NB4 (cell line): ENCODE measurements at regions not wholly inside any gene's neighbourhood (a gene's known extent, or its start where the extent isn't known, plus 50 kb on each side); places are given as distances from the start of the nearest gene placed in this dataset.

ENCODE experiments used
- DNase-seq: peaks from one replicate; pipeline ENCODE4 v3.0.0; 2010; ENCODE audit warnings: low read depth
- H3K4me3 ChIP-seq: one replicate; pipeline ENCODE4 v1.5.1; 2011; ENCODE audit warnings: mild to moderate bottlenecking, low read depth, low read length, moderate library complexity
- CTCF ChIP-seq: IDR thresholded peaks from one replicate; pipeline ENCODE4 v1.5.1; 2012; ENCODE audit warnings: low read depth, low read length
- MAX ChIP-seq: IDR thresholded peaks from 2 replicates; pipeline ENCODE4 v1.6.1; 2011; ENCODE audit warnings: low read depth, low read length
- MYC ChIP-seq: IDR thresholded peaks from 2 replicates; pipeline ENCODE4 v1.6.1; 2011; ENCODE audit warnings: low read depth, low read length
- POLR2A ChIP-seq: IDR thresholded peaks from 2 replicates; pipeline ENCODE4 v1.6.1; 2011; ENCODE audit warnings: mild to moderate bottlenecking; ENCODE audit not compliant: insufficient read length; ENCODE audit errors: extremely low read depth

DNA sequence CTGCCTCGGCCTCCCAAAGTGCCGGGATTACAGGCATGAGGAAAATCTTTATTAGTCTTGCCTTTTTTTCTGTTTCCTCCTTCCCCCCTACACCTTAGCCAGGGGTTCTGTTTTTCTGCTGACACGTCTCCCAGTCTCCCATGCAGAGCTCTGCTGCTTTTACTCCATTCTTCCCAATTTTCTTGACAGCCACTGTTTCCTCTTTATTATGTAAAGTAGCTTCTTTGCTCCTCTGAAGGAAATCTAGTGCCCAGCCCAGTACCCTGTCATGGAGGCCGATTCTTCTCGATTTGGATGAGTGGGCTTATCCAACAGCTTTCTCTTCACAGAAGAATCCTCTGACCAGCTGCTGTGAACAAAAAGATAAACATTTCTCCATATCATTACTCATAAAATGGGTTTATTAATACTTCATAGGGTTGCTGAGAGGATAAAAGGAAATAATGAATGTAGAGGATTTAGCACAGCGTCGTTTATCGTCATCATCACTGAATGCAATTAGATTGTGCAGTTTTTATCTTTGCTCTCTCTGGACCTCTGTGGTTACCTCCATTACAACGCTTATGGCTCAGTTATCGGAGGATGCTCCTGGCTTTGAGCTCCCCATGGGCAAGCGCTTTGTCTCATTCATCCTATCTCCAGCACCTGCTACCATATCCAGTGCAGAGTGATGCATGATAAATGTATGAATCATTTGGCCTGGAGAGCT, 375.6 kb upstream of the C11orf87 start:
- TF ChIP-seq MYC (no peak), CTCF (no peak), MAX (no peak), POLR2A (no peak)
- DNase-seq, result no peak
- no peak overlapping the region for H3K4me3 ChIP-seq

- no peak for DNase-seq
- H3K4me3 ChIP-seq, result no peak overlapping the region
- no peak for TF ChIP-seq CTCF
- no peak for TF ChIP-seq MAX
- TF ChIP-seq MYC, result no peak
- TF ChIP-seq POLR2A, result no peak
Measured at GRCh38 chr11:109048098-109048497, 373.9 kb upstream of the C11orf87 start.

DNA sequence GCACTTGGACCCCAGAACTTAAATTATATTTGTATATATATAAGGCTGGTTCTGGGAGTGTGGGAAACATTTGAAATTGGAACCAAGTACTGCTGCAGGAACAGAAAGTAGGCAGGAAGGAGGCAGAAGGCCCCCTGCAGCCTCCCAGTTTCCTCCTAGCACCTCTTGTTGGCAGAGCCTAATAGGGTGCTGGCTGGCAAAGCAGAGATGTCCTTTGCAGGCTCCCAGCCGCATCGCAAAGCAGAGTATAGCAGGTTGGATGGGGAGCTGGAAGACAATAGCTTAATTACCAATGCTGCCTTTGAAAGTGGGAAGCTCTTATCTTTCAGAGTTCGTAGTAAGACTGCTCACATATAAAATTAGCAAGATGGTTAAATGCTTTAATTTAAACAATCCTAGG, 370.8 kb upstream of the C11orf87 start:
- no peak for DNase-seq
- no peak for TF ChIP-seq CTCF
- no peak overlapping the region for H3K4me3 ChIP-seq

DNA sequence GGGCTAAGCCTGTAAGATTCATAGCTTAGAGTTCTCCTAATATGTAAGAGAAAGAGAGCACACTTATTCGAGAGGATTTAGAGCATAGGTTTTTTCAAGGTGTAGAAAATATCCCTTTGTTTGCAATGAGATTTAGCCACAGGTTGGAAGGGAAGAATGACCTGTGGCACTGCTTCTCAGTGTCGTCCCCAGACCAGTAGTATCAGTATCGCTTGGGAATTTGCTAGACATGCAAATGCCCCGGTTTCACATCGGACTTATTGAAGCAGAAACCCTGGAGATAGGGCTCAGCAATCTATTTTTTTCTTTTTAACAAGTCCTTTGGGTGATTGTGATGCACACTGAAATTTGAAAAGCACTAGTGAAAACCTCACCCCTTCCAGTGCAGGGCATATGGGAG, 362.6 kb upstream of the C11orf87 start:
- no peak for DNase-seq
- TF ChIP-seq MYC (no peak), CTCF (no peak), MAX (no peak), POLR2A (no peak)

GRCh38 chr11:109061394-109061793, 360.6 kb upstream of the C11orf87 start:
- DNase-seq, result no peak
- TF ChIP-seq MAX, result no peak
- TF ChIP-seq CTCF, result no peak
- no peak for TF ChIP-seq MYC
- no peak for TF ChIP-seq POLR2A
- H3K4me3 ChIP-seq, result no peak overlapping the region

More for the DNA sequence above, 362.6 kb upstream of the C11orf87 start:
- no peak overlapping the region for H3K4me3 ChIP-seq

DNA sequence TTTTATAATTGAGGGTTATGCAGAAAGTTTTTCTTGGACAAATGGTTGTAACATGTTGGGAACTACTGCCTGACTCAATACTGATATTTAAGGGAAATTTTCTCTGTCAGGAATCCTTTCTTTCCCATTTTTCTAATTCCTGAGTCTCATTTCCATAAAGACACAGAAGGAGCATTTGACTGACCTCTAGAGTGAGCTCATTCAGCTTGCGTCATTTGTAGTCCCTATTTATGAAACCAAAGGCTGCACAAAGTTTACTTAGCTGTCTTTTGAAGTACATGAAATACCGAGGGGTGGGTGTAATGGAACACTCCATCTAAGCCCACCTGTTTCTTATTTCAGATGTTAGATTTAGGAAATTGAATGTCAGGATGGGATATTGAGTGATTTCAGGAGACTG, 359.5 kb upstream of the C11orf87 start:
- no peak overlapping the region for H3K4me3 ChIP-seq
- TF ChIP-seq POLR2A (no peak), CTCF (no peak), MYC (no peak), MAX (no peak)
- DNase-seq, result no peak
